Lung (tissue), 11 donors: ENCODE measurements at regions not wholly inside any gene's neighbourhood (a gene's known extent, or its start where the extent isn't known, plus 50 kb on each side); places are given as distances from the start of the nearest gene placed in this dataset.

Experiments
- ATAC-seq: fragments of 200-7000 bp; cut with Tn5 transposase; one replicate; pipeline ENCODE4 v1.9.1; 2020; ENCODE audit warnings: moderate number of reproducible peaks; ENCODE audit not compliant: insufficient read depth, low FRiP score
- DNase-seq, 3 donors: peaks; one replicate each; pipeline ENCODE4 v3.0.0-alpha.2; 2013 to 2017
- H3K27ac ChIP-seq, 2 donors: one replicate each; pipeline ENCODE4 v1.5.1; 2013; ENCODE audit warnings: mild to moderate bottlenecking in 2 of 2, moderate library complexity in 2 of 2, control low read depth in 1 of 2, inconsistent platforms in 1 of 2, low read depth in 1 of 2, low read length in 1 of 2
- H3K27me3 ChIP-seq, 3 donors: one replicate each; pipeline ENCODE4 v1.5.1; 2013; ENCODE audit warnings: low read length in 2 of 3; ENCODE audit not compliant: control insufficient read depth in 3 of 3, insufficient read depth in 3 of 3
- H3K36me3 ChIP-seq, 4 donors: one replicate each; pipeline ENCODE4 v1.5.1; 2013; ENCODE audit warnings: low read length in 4 of 4, mild to moderate bottlenecking in 1 of 4, moderate library complexity in 1 of 4; ENCODE audit not compliant: control insufficient read depth in 4 of 4, insufficient read depth in 4 of 4
- H3K4me1 ChIP-seq, 5 donors: one replicate each; pipeline ENCODE4 v1.5.1; 2013; ENCODE audit warnings: low read length in 5 of 5, mild to moderate bottlenecking in 2 of 5, moderate library complexity in 1 of 5; ENCODE audit not compliant: control insufficient read depth in 5 of 5, insufficient read depth in 5 of 5
- H3K4me3 ChIP-seq: one replicate; pipeline ENCODE4 v1.5.1; 2013; ENCODE audit warnings: mild to moderate bottlenecking, control low read depth, moderate library complexity
- H3K9ac ChIP-seq, 2 donors: one replicate each; pipeline ENCODE4 v1.5.1; 2013; ENCODE audit warnings: low read length in 2 of 2, control low read depth in 1 of 2; ENCODE audit not compliant: insufficient read depth in 1 of 2
- H3K9me3 ChIP-seq, 4 donors: one replicate each; pipeline ENCODE4 v1.5.1; 2013; ENCODE audit warnings: low read length in 3 of 4, mild to moderate bottlenecking in 1 of 4, moderate library complexity in 1 of 4; ENCODE audit not compliant: control insufficient read depth in 4 of 4, insufficient read depth in 3 of 4
- CTCF ChIP-seq: IDR thresholded peaks from 2 replicates; pipeline ENCODE4 v1.5.1; 2012; ENCODE audit warnings: mild to moderate bottlenecking; ENCODE audit errors: control extremely low read depth, extremely low read depth
- WGBS, 2 donors: extraction: QIAGEN DNeasy Blood & Tissue Kit; methylation state at CpG; one replicate each; pipeline ENCODE4 v1.1.7; 2013; 5-methylcytosine and 5-hydroxymethylcytosine counted together
- donor health status: control.
- donor health status: control.
- donor health status: Bipolar disorder and iron deficiency.
- donor health status: healthy.
- donor health status: DM: yes; HTN: yes; CAD: no.

DNA sequence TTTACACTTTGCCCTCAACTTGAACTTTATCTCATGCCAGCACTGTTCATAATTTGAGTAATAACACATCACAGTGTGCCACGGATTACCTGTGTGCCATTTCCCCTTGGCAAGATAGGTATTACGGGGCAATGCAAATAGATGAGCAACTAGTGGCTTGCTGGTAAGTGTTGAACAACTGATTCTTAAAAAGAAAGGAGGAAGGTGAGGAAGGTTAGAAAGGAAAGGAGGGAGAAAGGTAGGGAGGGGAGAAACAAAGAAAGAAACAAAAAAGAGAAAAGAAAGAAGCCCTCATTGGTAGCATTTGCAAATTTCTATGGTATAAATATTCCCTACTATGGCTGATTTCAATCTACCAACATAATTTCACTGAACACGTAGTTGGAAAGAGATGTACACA, 118.2 kb upstream of the OLIG2 start:
- no peak overlapping the region for H3K27ac ChIP-seq
- peaks cover 0 to 8% (median 0%) of the 10 kb centered on the region in 5 donors for H3K4me1 ChIP-seq
- H3K9me3 ChIP-seq: no peaks in the 10 kb centered on the region
- 88% methylated on average over 3 of the region's 3 CpGs for WGBS, 2 donors
- H3K27me3 ChIP-seq: peaks cover 0 to 2% (median 0%) of the 10 kb centered on the region in 3 donors
- ATAC-seq: no peak
- no peak for TF ChIP-seq CTCF
- no peak for DNase-seq
- no peak overlapping the region for H3K9ac ChIP-seq
- no peak overlapping the region for H3K4me3 ChIP-seq
- H3K36me3 ChIP-seq: no peaks in the 10 kb centered on the region

DNA sequence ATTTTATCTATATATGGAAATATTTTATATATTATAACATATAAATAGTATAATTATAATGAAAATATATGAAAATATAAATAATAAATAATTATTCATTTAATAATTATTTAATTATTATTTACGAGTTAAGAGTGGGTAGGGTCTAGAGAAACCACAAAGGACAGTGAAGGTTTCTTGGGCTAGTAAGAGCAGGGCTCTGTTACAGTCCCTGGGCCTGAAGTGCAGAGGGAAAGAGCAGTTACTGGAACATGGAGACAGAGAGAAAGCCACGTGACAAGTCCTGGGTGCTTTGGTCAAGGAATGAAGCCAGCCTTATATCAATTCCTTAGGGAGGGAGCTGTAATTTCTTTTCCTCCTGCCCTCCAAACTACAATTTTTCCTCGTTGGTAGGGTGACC, 117.2 kb upstream of the OLIG2 start:
- Histone ChIP-seq H3K36me3 (no peaks in the 10 kb centered on the region), H3K9ac (no peak overlapping the region), H3K27me3 (no peaks in the 10 kb centered on the region), H3K4me1 (peaks cover 0 to 8% (median 0%) of the 10 kb centered on the region in 5 donors), H3K9me3 (no peaks in the 10 kb centered on the region), H3K4me3 (no peak overlapping the region), H3K27ac (no peak overlapping the region)
- ATAC-seq: no peak
- 88 to 93% methylated on average over 3 of the region's 3 CpGs for WGBS, 2 donors
- no peak for DNase-seq
- TF ChIP-seq CTCF: no peak

GRCh38 chr21:32909393-32909792, 116.3 kb upstream of the OLIG2 start:
- peak in 1 of 3 donors; percentile 46 for DNase-seq

More at GRCh38 chr21:32909393-32909792, 116.3 kb upstream of the OLIG2 start:
- Histone ChIP-seq H3K9me3 (no peaks in the 10 kb centered on the region), H3K9ac (no peak overlapping the region), H3K4me1 (peaks cover 0 to 8% (median 0%) of the 10 kb centered on the region in 5 donors), H3K4me3 (no peak overlapping the region), H3K36me3 (no peaks in the 10 kb centered on the region), H3K27me3 (no peaks in the 10 kb centered on the region), H3K27ac (no peak overlapping the region)
- no peak for ATAC-seq
- 52 to 65% methylated on average over 5 of the region's 5 CpGs for WGBS, 2 donors
- TF ChIP-seq CTCF: no peak
